T-helper 2 cell (primary cell): ENCODE measurements at regions not wholly inside any gene's neighbourhood (a gene's known extent, or its start where the extent isn't known, plus 50 kb on each side); places are given as distances from the start of the nearest gene placed in this dataset.
"Not testable (repeated sequence)": the region's sequence is repeated elsewhere in the genome, so short reads cannot be mapped to it uniquely, and the experiment has no call there.

ENCODE experiments used
- DNase-seq, 5 experiments: peaks; one replicate each; pipeline versions ENCODE4 v3.0.0 to v3.0.0-alpha.2; 2012 to 2022

- no peak for DNase-seq
These were observed 94.5 kb upstream of the IL15 start for GRCh38 chr4:141541851-141542250.

- DNase-seq, result no peak
These were observed 93.2 kb upstream of the IL15 start for GRCh38 chr4:141543176-141543575.

- no peak for DNase-seq
These were observed 92.7 kb upstream of the IL15 start for GRCh38 chr4:141543706-141544105.

DNA sequence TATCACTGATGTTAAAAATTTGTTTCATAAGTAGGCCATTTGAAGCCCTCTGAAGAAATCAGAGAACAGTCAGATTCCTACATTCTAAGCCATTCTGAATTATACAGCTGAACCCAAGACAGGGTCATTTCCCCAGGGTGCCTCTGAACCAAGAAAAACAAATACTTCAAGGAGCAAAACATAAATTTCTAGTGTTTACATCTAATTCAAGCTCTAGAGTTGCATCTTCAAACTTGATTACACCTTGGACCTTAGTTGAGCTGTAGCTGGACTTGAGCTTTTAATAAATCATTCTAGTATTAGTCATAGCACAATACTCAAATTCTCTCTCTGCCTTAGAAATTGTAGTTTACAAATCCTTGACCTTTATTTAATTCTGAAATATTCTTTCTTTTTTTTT lies 87.6 kb upstream of the IL15 start:
- no peak for DNase-seq

GRCh38 chr4:141560056-141560455 lies 76.3 kb upstream of the IL15 start:
- no peak for DNase-seq

- no peak for DNase-seq
These were observed 73.7 kb upstream of the IL15 start for GRCh38 chr4:141562649-141563048.

GRCh38 chr4:141563723-141564122 lies 72.7 kb upstream of the IL15 start:
- no peak for DNase-seq

DNA sequence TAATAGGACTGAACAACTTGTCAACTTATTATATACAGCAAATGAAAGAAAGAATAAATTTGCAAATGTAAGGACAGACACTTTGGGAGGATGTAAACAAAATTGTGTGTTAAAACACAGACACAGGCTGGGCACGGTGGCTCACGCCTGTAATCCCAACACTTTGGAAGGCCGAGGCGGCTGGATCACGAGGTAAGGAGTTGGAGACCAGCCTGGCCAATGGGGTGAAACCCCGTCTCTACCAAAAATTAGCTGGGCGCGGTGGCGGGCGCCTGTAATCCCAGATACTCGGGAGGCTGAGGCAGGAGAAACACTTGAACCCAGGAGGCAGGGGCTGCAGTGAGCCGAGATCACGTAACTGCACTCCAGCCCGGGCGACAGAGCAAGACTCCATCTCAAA lies 71.4 kb upstream of the IL15 start:
- not testable (repeated sequence) for DNase-seq

- no peak for DNase-seq
These were observed 70.8 kb upstream of the IL15 start for GRCh38 chr4:141565379-141566089.

- DNase-seq, result no peak
These were observed 69.0 kb upstream of the IL15 start for GRCh38 chr4:141567326-141567915.

DNA sequence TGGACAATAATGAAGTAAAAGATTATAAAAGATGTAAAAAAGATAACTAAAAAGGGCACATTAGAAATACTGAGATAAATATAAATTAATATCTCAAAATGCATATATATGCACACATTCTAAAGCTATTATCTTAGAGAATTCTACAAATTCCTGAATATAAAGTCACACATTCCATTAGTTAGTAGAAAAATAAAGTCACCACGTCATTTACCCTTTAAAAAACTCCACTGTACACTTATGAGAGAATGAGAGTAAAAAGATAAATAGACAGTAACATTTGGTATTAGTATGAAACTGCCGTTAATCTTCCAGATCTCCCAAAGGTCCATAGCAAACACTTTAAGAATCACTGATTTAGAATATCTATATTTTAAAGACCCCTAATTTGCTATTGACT lies 67.2 kb upstream of the IL15 start:
- DNase-seq, result no peak

DNA sequence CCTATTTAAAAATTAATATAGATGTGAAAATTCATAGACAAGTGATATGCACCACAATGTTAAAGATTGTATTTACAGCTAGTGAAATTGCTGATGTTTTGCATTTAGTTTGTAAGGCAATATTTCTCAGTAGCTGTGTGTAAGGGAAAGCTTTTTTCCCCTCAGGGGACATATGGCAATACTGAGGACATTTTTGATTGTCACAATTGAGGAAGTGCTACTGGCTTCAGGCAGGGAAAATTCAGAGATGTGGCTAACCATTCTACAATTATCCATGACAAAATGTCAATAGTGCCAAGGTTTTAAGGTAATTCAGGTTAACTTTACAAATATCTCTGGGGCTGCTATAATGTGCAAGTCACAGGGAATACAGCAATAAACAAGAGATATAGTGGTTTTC lies 66.1 kb upstream of the IL15 start:
- no peak for DNase-seq

- DNase-seq, result no peak
These were observed 65.0 kb upstream of the IL15 start for GRCh38 chr4:141571362-141571761.

- no peak for DNase-seq
These were observed 64.6 kb upstream of the IL15 start for GRCh38 chr4:141571793-141572192.

- DNase-seq, result no peak
These were observed 62.7 kb upstream of the IL15 start for GRCh38 chr4:141573678-141574077.

GRCh38 chr4:141575884-141576283 lies 60.5 kb upstream of the IL15 start:
- DNase-seq, result no peak

DNA sequence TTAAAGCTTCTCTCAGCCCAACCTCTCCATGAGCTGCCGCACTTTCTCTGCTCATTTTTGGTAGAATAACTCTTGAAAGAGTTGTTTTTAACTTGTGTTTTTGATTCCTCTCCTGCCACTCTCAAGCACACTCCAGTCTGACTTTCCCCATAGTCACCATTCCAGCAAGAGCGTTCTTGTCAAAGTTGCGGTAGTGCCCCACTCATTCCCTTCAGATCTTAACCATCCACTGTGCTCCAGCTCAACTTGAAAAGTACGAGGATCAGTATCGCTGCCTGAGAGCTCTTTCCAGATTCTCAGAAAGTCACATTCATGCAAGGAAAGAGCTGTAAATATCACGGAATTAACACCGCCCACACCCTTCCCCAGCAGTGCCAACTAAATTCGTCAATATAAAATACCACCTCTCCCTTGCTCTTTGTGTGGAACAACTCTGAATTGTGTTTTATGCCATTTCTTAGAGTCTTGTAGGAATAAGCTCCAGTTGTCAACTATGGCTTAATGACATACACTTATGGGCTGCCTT lies 59.7 kb upstream of the IL15 start:
- DNase-seq, result no peak

DNA sequence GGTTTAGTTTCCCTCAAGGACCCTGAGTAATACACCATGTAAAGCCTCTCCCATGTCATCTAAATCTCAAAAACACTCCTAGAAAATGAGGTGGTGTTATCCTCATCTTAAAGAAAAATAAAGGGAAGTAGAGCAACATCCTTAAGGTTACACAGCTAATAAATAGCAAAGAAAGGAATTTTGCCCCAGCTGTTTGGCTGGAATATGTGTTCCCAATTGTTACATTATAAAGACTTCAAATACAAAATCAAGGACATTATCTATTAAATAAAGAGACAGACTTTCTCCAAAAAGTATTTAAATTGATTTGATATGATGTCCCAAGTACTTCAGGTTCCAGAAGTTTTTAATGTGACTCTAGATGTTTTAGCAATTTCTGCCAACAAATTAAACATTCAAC lies 57.9 kb upstream of the IL15 start:
- DNase-seq, result no peak

- no peak for DNase-seq
These were observed 55.9 kb upstream of the IL15 start for GRCh38 chr4:141580523-141580922.
